HEK293 (cell line): ENCODE measurements at regions not wholly inside any gene's neighbourhood (a gene's known extent, or its start where the extent isn't known, plus 50 kb on each side); places are given as distances from the start of the nearest gene placed in this dataset.

Experiments
- CTCF ChIA-PET: fragments of 350-600 bp; formaldehyde crosslinking; extraction: SDS; loops from one replicate; lab custom pipeline; 2021; ENCODE audit warnings: antibody characterized with exemption; lab: Yijun Ruan, JAX
- POLR2A ChIA-PET: fragments of 300-600 bp; formaldehyde crosslinking; extraction: SDS; loops from one replicate; lab custom pipeline; 2020; ENCODE audit warnings: antibody characterized with exemption, inconsistent platforms; lab: Yijun Ruan, JAX
- H3K27ac ChIP-seq: fragments of 200-500 bp; sonication (Bioruptor generic); 2 replicates; pipeline ENCODE4 v1.5.1; 2014; ENCODE audit warnings: low read depth, low read length, control low read depth, inconsistent platforms; ENCODE audit errors: extremely low read depth
- H3K36me3 ChIP-seq, 2 experiments: fragments of 200-500 bp in 1 of 2; sonication (Bioruptor generic) in 1 of 2; 1 replicate in 1 of 2; 2 replicates in 1 of 2; pipeline ENCODE4 v1.5.1; 2014 to 2017; ENCODE audit warnings: inconsistent platforms in 2 of 2, low read length in 2 of 2; ENCODE audit not compliant: control insufficient read depth in 2 of 2, insufficient read depth in 1 of 2
- H3K4me1 ChIP-seq: fragments of 200-500 bp; sonication (Bioruptor generic); 2 replicates; pipeline ENCODE4 v1.5.1; 2014; ENCODE audit warnings: mild to moderate bottlenecking, low read length, inconsistent platforms; ENCODE audit not compliant: control insufficient read depth, insufficient read depth
- H3K4me3 ChIP-seq: 2 replicates; pipeline ENCODE4 v1.5.1; 2011; ENCODE audit warnings: low read depth, mild to moderate bottlenecking, control low read depth, low read length, moderate library complexity
- H3K9me3 ChIP-seq: fragments of 200-500 bp; sonication (Bioruptor generic); 2 replicates; pipeline ENCODE4 v1.5.1; 2014; ENCODE audit warnings: low read depth, low read length, inconsistent platforms; ENCODE audit not compliant: control insufficient read depth, insufficient read depth
- KLF16 ChIP-seq: fragments of 450-650 bp; formaldehyde crosslinking; IDR thresholded peaks from 2 replicates; pipeline ENCODE4 v1.5.1; 2017; ENCODE audit warnings: missing biosample characterization, missing genetic modification characterization
- REPIN1 ChIP-seq: fragments of 450-650 bp; formaldehyde crosslinking; IDR thresholded peaks from 2 replicates; pipeline ENCODE4 v1.5.1; 2017; ENCODE audit warnings: missing biosample characterization, missing genetic modification characterization, low read depth
- SALL2 ChIP-seq: fragments of 450-650 bp; formaldehyde crosslinking; IDR thresholded peaks from 2 replicates; pipeline ENCODE4 v1.5.0; 2017; ENCODE audit warnings: missing biosample characterization, mild to moderate bottlenecking, missing genetic modification characterization, borderline replicate concordance
- YY1 ChIP-seq: fragments of 450-650 bp; formaldehyde crosslinking; IDR thresholded peaks from 2 replicates; pipeline ENCODE4 v1.5.1; 2018; ENCODE audit warnings: missing biosample characterization, missing genetic modification characterization
- ZBTB20 ChIP-seq: fragments of 450-650 bp; formaldehyde crosslinking; IDR thresholded peaks from 2 replicates; pipeline ENCODE4 v1.5.1; 2016; ENCODE audit warnings: missing biosample characterization, missing genetic modification characterization
- ZBTB7A ChIP-seq: fragments of 450-650 bp; formaldehyde crosslinking; IDR thresholded peaks from 2 replicates; pipeline ENCODE4 v1.5.1; 2016; ENCODE audit warnings: low read depth, missing biosample characterization, missing genetic modification characterization
- ZEB2 ChIP-seq: fragments of 450-650 bp; formaldehyde crosslinking; IDR thresholded peaks from 2 replicates; pipeline ENCODE4 v1.5.1; 2016; ENCODE audit warnings: missing biosample characterization, missing genetic modification characterization
- ZFP41 ChIP-seq: fragments of 450-650 bp; formaldehyde crosslinking; IDR thresholded peaks from 2 replicates; pipeline ENCODE4 v1.5.1; 2016; ENCODE audit warnings: missing biosample characterization, missing genetic modification characterization, borderline replicate concordance
- ZFP69B ChIP-seq: fragments of 450-650 bp; formaldehyde crosslinking; IDR thresholded peaks from 2 replicates; pipeline ENCODE4 v1.5.1; 2016; ENCODE audit warnings: missing biosample characterization, missing genetic modification characterization
- ZNF112 ChIP-seq: fragments of 450-650 bp; formaldehyde crosslinking; IDR thresholded peaks from 2 replicates; pipeline ENCODE4 v1.5.0; 2017; ENCODE audit warnings: missing biosample characterization, missing genetic modification characterization
- ZNF114 ChIP-seq: fragments of 450-650 bp; formaldehyde crosslinking; IDR thresholded peaks from 2 replicates; pipeline ENCODE4 v1.5.0; 2017; ENCODE audit warnings: missing biosample characterization, missing genetic modification characterization
- ZNF157 ChIP-seq: fragments of 450-650 bp; formaldehyde crosslinking; IDR thresholded peaks from 2 replicates; pipeline ENCODE4 v1.5.1; 2016; ENCODE audit warnings: missing biosample characterization, missing genetic modification characterization
- ZNF202 ChIP-seq: fragments of 450-650 bp; formaldehyde crosslinking; IDR thresholded peaks from 2 replicates; pipeline ENCODE4 v1.5.1; 2016; ENCODE audit warnings: missing biosample characterization, missing genetic modification characterization, borderline replicate concordance
- ZNF239 ChIP-seq: fragments of 450-650 bp; formaldehyde crosslinking; IDR thresholded peaks from 2 replicates; pipeline ENCODE4 v1.5.1; 2016; ENCODE audit warnings: missing biosample characterization, missing genetic modification characterization
- ZNF24 ChIP-seq: fragments of 450-650 bp; formaldehyde crosslinking; IDR thresholded peaks from 2 replicates; pipeline ENCODE4 v1.5.1; 2016; ENCODE audit warnings: missing biosample characterization, missing genetic modification characterization
- ZNF416 ChIP-seq: fragments of 450-650 bp; formaldehyde crosslinking; IDR thresholded peaks from 2 replicates; pipeline ENCODE4 v1.5.1; 2016; ENCODE audit warnings: missing biosample characterization, missing genetic modification characterization
- ZNF426 ChIP-seq: fragments of 450-650 bp; formaldehyde crosslinking; IDR thresholded peaks from 2 replicates; pipeline ENCODE4 v1.5.1; 2017; ENCODE audit warnings: missing biosample characterization, missing genetic modification characterization, mild to moderate bottlenecking, inconsistent platforms, moderate library complexity
- ZNF621 ChIP-seq: fragments of 450-650 bp; formaldehyde crosslinking; IDR thresholded peaks from 2 replicates; pipeline ENCODE4 v1.5.1; 2017; ENCODE audit warnings: missing biosample characterization, missing genetic modification characterization
- ZXDB ChIP-seq: fragments of 450-650 bp; formaldehyde crosslinking; IDR thresholded peaks from 2 replicates; pipeline ENCODE4 v1.5.1; 2016; ENCODE audit warnings: missing biosample characterization, missing genetic modification characterization
- TF ChIP-seq, protein P1 (sequence below): fragments of 450-650 bp; formaldehyde crosslinking; conservative IDR thresholded peaks from 2 replicates; pipeline ENCODE4 v1.5.1; 2016; ENCODE audit warnings: low read depth, missing biosample characterization, missing genetic modification characterization
- TF ChIP-seq, protein P2 (sequence below): fragments of 450-650 bp; IDR thresholded peaks from 2 replicates; pipeline ENCODE4 v1.5.1; 2018; ENCODE audit warnings: missing biosample characterization, mild to moderate bottlenecking, missing genetic modification characterization
- TF ChIP-seq, protein P3 (sequence below): fragments of 450-650 bp; formaldehyde crosslinking; IDR thresholded peaks from 2 replicates; pipeline ENCODE4 v1.5.1; 2016; ENCODE audit warnings: missing biosample characterization, missing genetic modification characterization
- TF ChIP-seq, protein P4 (sequence below): fragments of 450-650 bp; formaldehyde crosslinking; IDR thresholded peaks from 2 replicates; pipeline ENCODE4 v1.5.1; 2016; ENCODE audit warnings: missing biosample characterization, missing genetic modification characterization
- TF ChIP-seq, protein P5 (sequence below): fragments of 450-650 bp; formaldehyde crosslinking; IDR thresholded peaks from 2 replicates; pipeline ENCODE4 v1.5.1; 2017; ENCODE audit warnings: missing biosample characterization, mild to moderate bottlenecking, missing genetic modification characterization, moderate library complexity

DNA sequence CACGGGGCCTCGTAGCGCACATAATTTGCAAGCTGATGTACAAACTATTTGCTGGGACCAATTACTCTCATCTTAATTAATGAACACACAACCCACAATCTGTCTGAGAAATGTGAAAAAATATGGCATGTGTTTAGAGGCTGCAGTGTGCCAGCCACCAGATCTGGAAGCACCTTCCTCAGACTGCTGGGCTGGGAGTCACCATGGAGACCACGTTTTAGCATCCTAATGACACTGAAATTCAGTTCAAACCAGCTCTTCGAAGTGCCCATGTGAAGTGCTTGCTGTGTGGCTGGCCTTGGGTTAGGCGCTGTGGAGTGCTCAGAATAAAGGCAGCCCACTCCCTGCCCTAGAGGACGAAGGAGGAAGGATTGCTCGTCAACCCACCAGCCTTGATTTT lies 482.4 kb downstream of the OMA1 start:
- CTCF ChIA-PET, result interaction anchor here (0.7 kb wide), 1 partner anchor 242 kb away, joined by 3 read pairs; no protein-coding TSS in a partner anchor
- TF ChIP-seq SALL2 (tag by site-specific recombination) (no peak), ZNF157 (tag by site-specific recombination) (no peak), ZFP41 (tag by site-specific recombination) (no peak), ZNF426 (tag by site-specific recombination) (no peak), ZFP69B (tag by site-specific recombination) (no peak), REPIN1 (tag by site-specific recombination) (no peak), ZNF621 (tag by site-specific recombination) (no peak), KLF16 (tag by site-specific recombination) (no peak), ZNF112 (tag by site-specific recombination) (no peak)
- TF ChIP-seq, protein P1, sequence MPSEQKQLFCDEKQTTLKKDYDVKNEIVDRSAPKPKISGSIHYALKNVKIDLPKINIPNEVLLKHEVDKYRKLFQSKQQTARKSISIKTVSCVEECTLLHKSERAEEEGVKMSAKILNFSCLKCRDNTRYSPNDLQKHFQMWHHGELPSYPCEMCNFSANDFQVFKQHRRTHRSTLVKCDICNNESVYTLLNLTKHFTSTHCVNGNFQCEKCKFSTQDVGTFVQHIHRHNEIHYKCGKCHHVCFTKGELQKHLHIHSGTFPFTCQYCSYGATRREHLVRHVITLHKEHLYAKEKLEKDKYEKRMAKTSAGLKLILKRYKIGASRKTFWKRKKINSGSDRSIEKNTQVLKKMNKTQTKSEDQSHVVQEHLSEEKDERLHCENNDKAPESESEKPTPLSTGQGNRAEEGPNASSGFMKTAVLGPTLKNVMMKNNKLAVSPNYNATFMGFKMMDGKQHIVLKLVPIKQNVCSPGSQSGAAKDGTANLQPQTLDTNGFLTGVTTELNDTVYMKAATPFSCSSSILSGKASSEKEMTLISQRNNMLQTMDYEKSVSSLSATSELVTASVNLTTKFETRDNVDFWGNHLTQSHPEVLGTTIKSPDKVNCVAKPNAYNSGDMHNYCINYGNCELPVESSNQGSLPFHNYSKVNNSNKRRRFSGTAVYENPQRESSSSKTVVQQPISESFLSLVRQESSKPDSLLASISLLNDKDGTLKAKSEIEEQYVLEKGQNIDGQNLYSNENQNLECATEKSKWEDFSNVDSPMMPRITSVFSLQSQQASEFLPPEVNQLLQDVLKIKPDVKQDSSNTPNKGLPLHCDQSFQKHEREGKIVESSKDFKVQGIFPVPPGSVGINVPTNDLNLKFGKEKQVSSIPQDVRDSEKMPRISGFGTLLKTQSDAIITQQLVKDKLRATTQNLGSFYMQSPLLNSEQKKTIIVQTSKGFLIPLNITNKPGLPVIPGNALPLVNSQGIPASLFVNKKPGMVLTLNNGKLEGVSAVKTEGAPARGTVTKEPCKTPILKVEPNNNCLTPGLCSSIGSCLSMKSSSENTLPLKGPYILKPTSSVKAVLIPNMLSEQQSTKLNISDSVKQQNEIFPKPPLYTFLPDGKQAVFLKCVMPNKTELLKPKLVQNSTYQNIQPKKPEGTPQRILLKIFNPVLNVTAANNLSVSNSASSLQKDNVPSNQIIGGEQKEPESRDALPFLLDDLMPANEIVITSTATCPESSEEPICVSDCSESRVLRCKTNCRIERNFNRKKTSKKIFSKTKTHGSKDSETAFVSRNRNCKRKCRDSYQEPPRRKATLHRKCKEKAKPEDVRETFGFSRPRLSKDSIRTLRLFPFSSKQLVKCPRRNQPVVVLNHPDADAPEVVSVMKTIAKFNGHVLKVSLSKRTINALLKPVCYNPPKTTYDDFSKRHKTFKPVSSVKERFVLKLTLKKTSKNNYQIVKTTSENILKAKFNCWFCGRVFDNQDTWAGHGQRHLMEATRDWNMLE (tag by site-specific recombination), result no peak
- TF ChIP-seq, protein P2, sequence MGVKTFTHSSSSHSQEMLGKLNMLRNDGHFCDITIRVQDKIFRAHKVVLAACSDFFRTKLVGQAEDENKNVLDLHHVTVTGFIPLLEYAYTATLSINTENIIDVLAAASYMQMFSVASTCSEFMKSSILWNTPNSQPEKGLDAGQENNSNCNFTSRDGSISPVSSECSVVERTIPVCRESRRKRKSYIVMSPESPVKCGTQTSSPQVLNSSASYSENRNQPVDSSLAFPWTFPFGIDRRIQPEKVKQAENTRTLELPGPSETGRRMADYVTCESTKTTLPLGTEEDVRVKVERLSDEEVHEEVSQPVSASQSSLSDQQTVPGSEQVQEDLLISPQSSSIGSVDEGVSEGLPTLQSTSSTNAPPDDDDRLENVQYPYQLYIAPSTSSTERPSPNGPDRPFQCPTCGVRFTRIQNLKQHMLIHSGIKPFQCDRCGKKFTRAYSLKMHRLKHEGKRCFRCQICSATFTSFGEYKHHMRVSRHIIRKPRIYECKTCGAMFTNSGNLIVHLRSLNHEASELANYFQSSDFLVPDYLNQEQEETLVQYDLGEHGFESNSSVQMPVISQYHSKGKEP, result no peak
- POLR2A ChIA-PET, result no interaction called here
- Histone ChIP-seq H3K9me3 (no peaks in the 10 kb centered on the region), H3K4me3 (no peak overlapping the region), H3K4me1 (no peaks in the 10 kb centered on the region), H3K36me3 (no peaks in the 10 kb centered on the region), H3K27ac (no peak overlapping the region)

DNA sequence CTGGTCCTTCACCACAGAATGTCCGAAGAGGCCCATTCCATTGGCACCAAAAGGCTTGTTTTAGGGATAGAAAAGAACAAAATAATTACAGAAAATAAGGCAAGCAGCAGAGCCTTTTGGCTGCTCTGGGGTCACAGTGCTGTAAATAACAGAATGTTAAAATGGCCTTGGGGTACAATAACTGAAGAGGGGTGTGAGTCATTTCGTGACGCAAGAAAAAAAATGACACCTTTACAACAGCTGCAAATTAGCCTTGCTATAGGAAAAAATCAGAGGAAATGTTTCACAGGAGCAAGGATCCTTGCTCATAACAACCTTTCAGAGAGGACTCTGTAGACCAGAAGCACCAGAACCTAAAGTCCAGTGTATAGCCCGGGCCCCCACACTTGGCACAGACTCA lies 483.4 kb downstream of the OMA1 start:
- ChIA-PET POLR2A (no interaction called here), CTCF (interaction anchor here (0.6 kb wide), 1 partner anchor 158 kb away, joined by 3 read pairs; no protein-coding TSS in a partner anchor)
- Histone ChIP-seq H3K27ac (no peak overlapping the region), H3K4me3 (no peak overlapping the region), H3K36me3 (no peaks in the 10 kb centered on the region), H3K9me3 (no peaks in the 10 kb centered on the region), H3K4me1 (no peaks in the 10 kb centered on the region)
- no peak for TF ChIP-seq ZNF202 (tag by site-specific recombination)
- no peak for TF ChIP-seq ZBTB20 (tag by site-specific recombination)
- TF ChIP-seq ZNF24, result no peak
- TF ChIP-seq ZNF114 (tag by site-specific recombination), result no peak
- TF ChIP-seq YY1 (tag by site-specific recombination), result no peak
- TF ChIP-seq, protein P3, sequence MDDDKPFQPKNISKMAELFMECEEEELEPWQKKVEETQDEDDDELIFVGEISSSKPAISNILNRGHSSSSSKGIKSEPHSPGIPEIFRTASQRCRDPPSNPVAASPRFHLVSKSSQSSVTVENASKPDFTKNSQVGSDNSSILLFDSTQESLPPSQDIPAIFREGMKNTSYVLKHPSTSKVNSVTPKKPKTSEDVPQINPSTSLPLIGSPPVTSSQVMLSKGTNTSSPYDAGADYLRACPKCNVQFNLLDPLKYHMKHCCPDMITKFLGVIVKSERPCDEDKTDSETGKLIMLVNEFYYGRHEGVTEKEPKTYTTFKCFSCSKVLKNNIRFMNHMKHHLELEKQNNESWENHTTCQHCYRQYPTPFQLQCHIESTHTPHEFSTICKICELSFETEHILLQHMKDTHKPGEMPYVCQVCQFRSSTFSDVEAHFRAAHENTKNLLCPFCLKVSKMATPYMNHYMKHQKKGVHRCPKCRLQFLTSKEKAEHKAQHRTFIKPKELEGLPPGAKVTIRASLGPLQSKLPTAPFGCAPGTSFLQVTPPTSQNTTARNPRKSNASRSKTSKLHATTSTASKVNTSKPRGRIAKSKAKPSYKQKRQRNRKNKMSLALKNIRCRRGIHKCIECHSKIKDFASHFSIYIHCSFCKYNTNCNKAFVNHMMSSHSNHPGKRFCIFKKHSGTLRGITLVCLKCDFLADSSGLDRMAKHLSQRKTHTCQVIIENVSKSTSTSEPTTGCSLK (tag by site-specific recombination), result no peak
- TF ChIP-seq, protein P4, sequence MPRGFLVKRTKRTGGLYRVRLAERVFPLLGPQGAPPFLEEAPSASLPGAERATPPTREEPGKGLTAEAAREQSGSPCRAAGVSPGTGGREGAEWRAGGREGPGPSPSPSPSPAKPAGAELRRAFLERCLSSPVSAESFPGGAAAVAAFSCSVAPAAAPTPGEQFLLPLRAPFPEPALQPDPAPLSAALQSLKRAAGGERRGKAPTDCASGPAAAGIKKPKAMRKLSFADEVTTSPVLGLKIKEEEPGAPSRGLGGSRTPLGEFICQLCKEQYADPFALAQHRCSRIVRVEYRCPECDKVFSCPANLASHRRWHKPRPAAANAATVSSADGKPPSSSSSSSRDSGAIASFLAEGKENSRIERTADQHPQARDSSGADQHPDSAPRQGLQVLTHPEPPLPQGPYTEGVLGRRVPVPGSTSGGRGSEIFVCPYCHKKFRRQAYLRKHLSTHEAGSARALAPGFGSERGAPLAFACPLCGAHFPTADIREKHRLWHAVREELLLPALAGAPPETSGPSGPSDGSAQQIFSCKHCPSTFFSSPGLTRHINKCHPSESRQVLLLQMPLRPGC (tag by site-specific recombination), result no peak
- TF ChIP-seq ZEB2, result no peak
- TF ChIP-seq ZNF416, result no peak
- TF ChIP-seq, protein P5, sequence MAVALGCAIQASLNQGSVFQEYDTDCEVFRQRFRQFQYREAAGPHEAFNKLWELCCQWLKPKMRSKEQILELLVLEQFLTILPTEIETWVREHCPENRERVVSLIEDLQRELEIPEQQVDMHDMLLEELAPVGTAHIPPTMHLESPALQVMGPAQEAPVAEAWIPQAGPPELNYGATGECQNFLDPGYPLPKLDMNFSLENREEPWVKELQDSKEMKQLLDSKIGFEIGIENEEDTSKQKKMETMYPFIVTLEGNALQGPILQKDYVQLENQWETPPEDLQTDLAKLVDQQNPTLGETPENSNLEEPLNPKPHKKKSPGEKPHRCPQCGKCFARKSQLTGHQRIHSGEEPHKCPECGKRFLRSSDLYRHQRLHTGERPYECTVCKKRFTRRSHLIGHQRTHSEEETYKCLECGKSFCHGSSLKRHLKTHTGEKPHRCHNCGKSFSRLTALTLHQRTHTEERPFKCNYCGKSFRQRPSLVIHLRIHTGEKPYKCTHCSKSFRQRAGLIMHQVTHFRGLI (tag by site-specific recombination), result no peak
- TF ChIP-seq ZBTB7A (tag by site-specific recombination), result no peak
- no peak for TF ChIP-seq ZXDB (tag by site-specific recombination)
- no peak for TF ChIP-seq ZNF239 (tag by site-specific recombination)
